HG03378 (cell line): ENCODE measurements at regions not wholly inside any gene's neighbourhood (a gene's known extent, or its start where the extent isn't known, plus 50 kb on each side); places are given as distances from the start of the nearest gene placed in this dataset.
A peak's percentile ranks its signal among the peaks of the same experiment; 100 is the strongest.
"Not testable (repeated sequence)": the region's sequence is repeated elsewhere in the genome, so short reads cannot be mapped to it uniquely, and the experiment has no call there.

Source experiments
- ATAC-seq: cut with Tn5 transposase; IDR thresholded peaks from one replicate; pipeline ENCODE4 v1.9.1; 2021; ENCODE audit warnings: mild to moderate bottlenecking, moderate library complexity; ENCODE audit not compliant: unreplicated experiment

- no peak for ATAC-seq
These were observed 655.8 kb downstream of the NUP35 start for GRCh38 chr2:183780072-183780471.

DNA sequence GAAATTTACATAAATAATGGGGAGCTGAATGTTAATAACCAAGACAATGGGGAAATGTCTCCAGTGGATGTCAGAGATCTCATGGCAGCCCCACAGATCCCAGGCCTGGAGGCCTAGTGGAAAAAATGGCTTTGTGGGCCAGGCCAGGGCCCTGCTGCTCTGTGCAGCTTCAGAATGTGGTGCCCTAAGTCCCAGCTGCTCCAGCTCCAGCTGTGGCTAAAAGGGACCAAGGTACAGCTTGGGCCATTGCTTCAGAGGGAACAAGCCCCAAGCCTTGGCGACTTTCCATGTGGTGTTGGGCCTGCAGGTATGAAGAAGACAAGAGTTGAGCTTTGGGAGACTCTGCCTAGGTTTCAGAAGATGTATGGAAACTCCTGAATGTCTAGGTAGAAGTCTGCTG is 658.2 kb downstream of the NUP35 start:
- ATAC-seq = no peak

- ATAC-seq = not testable (repeated sequence)
These were observed 664.6 kb downstream of the NUP35 start for GRCh38 chr2:183788796-183789195.

DNA sequence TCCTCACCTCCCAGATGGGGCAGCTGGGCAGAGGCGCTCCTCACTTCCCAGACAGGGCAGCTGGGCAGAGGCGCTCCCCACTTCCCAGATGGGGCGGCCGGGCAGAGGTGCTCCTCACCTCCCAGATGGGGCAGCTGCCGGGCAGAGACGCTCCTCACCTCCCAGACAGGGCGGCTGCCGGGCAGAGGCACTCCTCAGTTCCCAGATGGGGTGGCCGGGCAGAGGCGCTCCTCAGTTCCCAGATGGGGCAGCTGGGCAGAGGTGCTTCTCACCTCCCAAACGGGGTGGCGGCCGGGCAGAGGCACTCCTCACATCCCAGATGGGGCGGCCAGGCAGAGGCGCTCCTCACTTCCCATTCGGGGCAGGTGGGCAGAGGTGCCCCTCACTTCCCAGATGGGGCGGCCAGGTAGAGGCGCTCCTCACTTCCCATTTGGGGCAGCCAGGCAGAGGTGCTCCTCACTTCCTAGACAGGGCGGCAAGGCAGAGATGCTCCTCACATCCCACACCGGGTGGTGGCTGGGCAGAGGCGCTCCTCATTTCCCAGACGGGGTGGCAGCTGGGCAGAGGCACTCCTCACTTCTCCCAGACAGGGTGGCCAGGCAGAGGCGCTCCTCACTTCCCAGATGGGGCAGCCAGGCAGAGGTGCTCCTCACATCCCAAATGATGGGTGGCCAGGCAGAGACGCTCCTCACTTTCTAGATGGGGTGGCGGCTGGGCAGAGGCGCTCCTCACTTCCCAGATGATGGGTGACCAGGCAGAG is 668.1 kb downstream of the NUP35 start:
- ATAC-seq = not testable (repeated sequence)

DNA sequence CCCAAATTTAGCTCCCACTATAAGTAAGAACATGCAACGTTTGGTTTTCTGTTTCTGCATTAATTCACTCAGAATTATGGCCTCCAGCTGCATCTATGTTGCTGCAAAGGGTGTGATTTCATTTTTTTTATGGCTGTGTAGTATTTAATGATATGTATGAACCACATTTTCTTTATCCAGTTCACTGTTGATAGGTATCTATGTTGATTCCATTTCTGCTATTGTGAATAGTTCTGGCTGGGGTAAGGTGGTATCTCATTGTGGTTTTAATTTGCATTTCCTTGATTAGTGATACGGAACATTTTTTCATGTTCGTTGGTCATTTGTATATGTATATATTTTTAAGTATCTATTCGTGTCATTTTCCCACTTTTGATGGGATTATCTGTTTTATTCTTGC is 674.3 kb downstream of the NUP35 start:
- ATAC-seq = no peak

- no peak for ATAC-seq
These were observed 675.5 kb downstream of the NUP35 start for GRCh38 chr2:183799761-183800160.

GRCh38 chr2:183803596-183803995 is 679.4 kb downstream of the NUP35 start:
- no peak for ATAC-seq

DNA sequence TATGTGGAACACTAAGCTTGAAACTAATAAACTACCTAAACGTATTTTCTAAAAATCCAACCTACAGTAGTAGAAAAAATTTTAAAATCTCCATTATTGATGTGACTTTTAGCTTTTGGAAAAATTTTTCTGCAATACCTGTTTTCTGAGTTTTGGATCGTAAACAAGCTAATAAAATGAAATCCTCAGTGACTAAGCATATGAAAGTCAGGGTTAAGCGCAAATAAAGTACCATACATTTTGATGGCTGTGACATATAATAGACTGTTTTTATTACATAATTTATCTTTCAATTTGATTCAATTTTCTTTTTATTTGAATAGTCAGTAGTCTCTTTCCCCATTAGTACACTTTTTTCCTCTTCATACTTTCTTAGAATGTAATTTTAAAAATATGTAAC is 683.6 kb downstream of the NUP35 start:
- no peak for ATAC-seq

- no peak for ATAC-seq
These were observed 685.2 kb downstream of the NUP35 start for GRCh38 chr2:183809404-183809803.

- no peak for ATAC-seq
These were observed 687.0 kb downstream of the NUP35 start for GRCh38 chr2:183811281-183811680.

- ATAC-seq = no peak
These were observed 687.8 kb downstream of the NUP35 start for GRCh38 chr2:183812091-183812490.

DNA sequence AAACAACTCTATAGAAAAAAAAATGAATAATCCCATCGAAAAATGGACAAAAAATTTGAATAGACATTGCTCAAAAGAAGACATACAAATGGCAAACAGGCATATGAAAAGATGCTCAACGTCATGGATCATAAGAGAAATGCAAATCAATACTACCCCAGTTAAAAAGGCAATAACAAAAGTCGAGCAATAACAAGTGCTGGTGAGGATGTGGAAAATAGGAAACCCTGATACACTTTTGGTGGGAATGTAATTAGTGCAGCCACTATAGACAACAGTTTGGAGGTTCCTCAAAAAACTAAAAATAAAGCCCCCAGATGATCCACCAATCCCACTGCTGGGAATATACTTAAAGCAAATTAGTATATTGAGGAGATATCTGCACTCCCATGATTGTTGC is 701.5 kb downstream of the NUP35 start:
- no peak for ATAC-seq

DNA sequence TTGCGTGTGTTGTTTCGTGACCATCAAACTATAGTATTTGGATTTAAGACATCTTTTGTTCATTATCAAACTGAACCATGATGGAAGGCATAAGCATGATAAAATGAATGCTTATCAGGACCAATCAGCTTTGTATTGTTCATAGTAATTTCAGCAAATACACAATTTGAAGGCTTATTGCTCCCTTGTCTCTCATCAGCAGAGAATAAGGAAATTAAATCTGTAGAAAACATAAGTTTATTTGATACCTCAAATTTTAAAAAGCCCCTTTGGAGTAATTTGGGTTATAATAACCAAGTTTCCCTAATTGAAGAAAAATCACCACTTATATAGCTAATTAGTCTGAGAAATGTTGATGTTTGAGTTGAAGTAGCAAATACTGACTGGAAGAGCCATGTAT is 705.7 kb downstream of the NUP35 start:
- no peak for ATAC-seq

DNA sequence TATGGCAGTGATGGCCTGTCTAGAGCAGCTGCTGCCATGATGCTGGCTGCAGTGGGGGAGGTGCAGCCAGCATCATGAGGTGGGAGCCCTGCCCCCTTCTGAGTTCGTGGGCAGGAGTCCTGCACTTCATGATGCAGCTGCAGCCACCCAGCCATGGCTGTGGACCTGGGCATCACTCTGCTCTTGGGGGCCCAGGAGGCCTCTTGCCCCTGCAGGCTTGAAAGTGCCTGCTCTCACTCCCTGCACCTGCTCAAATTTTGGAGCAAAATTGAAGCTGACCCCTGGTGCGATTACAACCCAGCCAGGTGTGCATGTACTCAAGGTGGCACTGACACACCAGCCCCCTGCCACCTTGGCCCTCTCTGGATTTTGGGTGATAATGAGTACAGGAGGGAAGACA is 712.9 kb downstream of the NUP35 start:
- ATAC-seq = no peak

- ATAC-seq = no peak
These were observed 714.1 kb downstream of the NUP35 start for GRCh38 chr2:183838295-183838694.

DNA sequence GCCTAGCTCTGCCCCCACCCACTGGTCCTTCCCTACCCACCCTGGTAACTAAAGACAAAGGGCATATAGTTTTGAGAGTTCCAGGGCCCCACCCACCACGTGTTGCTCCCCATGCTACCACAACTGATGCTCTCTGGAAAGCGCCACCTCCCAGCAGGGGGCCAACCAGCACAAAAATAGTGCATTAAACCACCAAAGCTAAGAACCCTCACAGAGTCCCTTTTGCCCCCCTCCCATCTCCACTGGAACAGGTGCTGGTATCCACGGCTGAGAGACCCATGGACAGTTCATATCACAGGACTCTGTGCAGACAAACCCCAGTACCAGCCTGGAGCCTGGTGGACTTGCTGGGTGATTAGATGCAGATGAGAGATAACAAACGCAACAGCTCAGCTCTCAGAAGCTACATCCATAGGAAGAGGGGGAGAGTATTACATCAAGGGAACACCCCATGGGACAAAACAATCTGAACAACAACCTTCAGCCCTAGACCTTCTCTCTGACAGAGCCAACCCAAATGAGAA is 715.9 kb downstream of the NUP35 start:
- ATAC-seq = no peak

DNA sequence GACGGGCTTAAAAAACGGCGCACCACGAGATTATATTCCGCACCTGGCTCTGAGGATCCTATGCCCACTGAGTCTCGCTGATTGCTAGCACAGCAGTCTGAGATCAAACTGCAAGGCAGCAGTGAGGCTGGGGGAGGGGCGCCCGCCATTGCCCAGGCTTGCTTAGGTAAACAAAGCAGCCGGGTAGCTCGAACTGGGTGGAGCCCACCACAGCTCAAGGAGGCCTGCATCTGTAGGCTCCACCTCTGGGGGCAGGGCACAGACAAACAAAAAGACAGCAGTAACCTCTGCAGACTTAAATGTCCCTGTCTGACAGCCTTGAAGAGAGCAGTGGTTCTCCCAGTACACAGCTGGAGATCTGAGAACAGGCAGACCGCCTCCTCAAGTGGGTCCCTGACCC is 725.6 kb downstream of the NUP35 start:
- ATAC-seq = not testable (repeated sequence)

DNA sequence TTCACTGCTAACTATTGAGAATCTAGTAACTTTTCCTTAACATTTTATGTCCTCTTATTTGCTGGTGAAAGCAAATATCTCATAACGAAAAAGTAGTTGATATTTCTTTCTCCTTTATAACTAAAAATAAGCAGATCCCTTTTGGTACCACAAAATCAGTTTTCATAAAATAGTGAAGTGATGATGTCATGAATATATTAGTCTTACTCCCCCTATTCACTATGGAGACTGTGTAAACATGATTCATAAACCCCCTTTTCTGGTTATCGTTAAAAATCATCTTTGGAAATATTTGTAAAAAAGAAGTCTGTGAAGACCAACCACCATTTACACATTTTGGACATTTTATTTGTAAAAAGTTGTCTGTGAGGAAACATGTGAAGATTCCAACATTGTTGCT is 734.9 kb downstream of the NUP35 start:
- ATAC-seq = no peak

DNA sequence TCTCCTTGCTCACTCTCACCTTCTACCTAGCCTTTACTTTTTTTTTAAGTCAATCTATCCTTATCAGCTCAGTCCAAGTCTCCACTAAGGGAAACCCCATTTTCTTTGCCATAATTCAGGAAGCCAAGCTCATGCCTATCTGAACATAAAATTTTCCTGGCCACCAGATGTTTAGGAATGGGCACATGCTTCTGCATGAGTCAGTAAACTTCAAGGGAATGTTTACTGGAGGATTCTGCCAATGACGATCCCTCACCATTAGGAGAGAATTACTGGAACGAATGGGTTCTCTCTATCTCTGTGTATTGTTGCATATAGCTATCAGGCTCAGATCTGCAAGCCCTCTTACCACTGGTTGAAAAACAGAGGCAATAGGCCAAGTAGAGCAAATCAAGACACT is 731.7 kb upstream of the ZNF804A start:
- no peak for ATAC-seq

DNA sequence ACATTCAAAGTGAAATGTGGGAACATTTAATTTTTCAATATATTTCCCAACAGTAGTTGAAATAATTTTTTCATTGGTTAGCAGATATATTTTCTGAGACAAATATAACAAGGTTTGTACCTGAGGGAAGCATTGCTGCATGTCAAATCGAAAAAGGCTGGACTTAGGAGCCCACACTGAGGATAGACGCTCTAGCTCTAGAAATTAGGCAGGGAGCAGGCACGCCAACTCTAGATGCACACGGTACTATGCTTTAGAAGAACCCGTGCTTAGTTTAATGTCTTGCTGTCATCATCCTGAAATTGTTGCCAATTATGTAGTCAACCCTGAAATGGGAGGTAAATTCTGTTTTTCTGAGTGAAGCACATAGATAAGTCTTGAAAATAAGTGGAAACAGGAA is 731.1 kb upstream of the ZNF804A start:
- no peak for ATAC-seq

DNA sequence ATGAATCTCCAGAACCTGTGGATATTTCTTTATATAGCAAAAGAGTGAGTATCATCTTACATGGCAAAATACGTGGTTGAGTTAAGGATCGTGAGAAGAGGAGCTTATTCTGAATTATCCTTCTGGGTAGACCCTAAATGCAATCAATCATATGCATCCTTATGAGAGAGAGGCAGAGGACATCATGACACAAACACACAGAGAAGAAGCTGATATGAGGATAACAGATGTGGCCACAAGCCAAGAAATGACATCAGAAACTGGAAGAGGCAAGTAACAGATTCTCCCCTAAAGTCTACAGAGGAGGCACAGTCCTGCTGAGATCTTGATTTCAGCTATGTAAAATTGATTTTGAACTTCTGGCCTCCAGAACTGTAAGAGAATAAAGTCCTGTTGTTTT is 730.2 kb upstream of the ZNF804A start:
- no peak for ATAC-seq

DNA sequence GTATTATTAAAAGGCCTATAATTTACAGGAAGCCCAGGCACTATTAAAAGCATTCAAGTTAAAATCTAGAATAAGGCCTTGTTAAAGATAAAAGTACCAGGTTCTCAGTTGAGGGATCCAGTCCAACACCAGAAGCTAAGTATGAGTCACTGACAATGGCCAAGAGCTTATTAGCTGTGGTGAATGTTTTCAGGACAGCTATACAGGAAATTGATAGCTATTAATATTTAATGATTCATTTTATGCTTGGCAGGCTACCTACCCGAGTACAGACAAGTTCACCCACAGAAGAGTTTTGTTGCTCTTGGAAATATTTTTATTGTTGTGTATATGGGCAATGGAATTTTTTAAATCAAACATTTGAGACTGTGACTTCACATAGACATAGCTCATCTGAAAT is 729.6 kb upstream of the ZNF804A start:
- ATAC-seq = peak; percentile 82

- ATAC-seq = no peak
These were observed 726.2 kb upstream of the ZNF804A start for GRCh38 chr2:183872131-183872530.
